CD4-positive, alpha-beta T cell treated with Interleukin-17A for 1 hour (primary cell): ENCODE measurements at regions not wholly inside any gene's neighbourhood (a gene's known extent, or its start where the extent isn't known, plus 50 kb on each side); places are given as distances from the start of the nearest gene placed in this dataset.

Experiments
- DNase-seq: peaks from one replicate; pipeline ENCODE4 v3.0.0-alpha.2; 2020

DNA sequence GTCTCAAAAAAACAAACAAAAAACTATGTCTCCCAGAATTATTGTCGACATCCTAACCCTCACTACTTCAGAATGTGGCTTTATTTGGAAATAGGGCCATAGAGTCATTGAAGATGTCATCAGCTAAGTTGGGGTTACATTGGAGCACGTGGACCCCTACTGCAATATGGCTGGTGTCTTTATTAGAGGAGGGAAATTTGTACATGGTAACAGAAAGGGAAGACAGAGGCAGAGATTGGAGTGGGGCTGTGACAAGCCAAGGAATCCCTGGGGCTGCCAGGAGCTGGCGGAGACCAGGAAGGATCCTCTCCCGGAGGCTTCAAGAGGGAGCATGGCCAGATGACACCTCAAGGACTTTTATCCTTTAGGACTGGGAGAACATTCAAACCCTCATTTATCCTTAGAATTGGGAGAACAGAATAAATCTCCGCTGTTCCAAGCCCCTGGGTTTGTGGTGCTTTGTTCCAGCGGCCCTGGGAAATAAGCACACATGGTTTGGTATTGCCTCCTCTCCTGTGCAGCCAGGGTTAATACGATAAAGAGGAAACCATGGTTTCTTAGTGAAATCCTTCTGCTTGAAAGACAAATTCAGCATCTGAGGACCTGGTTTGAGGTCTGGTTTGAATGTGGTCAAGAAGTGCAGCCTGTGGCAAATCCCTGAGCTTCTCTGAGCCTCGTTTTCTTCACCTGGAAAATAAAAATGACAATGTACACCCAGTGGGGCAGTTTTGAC lies 184.7 kb downstream of the MYCN start:
- no peak for DNase-seq

DNA sequence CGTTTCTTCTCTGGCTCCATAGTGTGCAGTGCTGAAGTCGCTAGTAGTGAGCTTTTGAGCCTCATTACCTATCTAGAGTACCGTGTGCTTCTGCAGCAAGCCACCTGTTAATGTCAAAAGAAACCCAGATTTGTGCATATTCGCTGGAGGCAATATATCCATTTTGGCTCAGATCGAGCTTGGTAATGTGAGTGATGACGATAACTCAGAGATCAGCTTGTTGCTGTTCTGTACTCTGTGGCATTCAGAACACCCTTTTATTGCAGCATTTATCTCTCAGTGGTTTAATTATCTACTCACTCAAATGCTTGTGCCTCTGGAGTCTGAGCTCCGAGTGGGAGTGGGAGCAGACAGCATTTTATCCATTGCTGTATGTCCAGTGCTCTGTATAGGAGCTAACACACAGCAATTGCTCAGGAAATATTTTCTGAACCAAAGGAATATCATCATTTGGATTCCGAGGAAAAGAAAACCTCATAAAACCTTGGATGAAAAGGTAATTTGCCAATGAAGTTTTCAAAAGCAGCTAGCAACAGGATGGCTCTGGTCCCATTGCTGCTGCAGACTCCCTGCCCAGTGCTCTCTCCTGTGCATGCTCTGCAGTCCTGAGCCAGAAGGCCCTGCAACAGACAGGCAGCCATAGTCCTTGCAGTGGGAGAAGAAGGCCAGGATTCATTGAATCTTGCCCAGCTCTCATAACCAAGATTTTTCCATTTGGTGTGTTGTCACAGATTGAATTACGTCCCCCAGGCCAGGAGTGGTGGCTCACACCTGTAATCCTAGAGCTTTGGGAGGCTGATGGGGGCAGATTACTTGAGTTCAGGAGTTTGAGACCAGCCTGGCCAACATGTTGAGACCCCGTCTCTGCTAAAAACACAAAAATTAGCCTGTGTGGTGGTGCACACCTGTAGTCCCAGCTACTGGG lies 183.8 kb downstream of the MYCN start:
- DNase-seq, result no peak

GRCh38 chr2:16123421-16123820 lies 183.1 kb downstream of the MYCN start:
- no peak for DNase-seq

GRCh38 chr2:16122556-16122955 lies 182.2 kb downstream of the MYCN start:
- DNase-seq, result no peak

GRCh38 chr2:16121986-16122390 lies 181.6 kb downstream of the MYCN start:
- no peak for DNase-seq

DNA sequence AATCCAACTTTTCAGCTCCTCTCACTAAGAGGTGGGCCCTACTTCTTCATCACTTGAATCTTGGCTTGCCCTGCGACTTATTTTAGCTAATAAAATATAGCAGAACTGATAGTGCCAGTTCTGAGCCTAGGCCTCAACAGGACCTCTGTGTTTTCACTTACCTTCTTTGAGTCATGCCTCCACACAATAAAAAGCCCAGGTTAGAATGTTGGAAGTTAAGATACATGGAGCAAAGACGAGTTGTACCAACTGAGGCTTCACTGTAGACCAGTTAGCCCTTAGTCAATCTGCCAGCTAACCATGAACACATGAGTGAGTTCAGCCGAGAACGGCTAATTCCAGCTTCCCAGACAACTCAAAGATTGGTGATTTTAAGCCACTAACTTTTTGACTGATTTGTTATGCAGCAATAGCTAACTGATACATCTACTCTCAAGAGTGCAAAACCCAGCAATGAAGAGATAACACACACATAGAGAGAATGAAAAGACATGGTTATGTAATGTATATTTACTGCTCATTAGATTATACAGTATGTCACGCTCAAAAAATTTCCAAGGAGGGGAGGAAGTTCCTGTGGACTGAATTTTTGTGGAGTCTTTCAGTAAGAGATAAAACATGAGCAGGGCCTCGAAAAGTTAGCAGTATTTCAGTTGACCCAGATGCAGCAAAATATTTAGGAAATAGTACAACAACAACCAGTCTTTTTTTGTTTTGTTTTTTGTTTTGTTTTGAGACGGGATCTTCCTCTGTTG lies 181.1 kb downstream of the MYCN start:
- DNase-seq, result no peak

- DNase-seq, result no peak
Measured at GRCh38 chr2:16120591-16121180, 180.3 kb downstream of the MYCN start.

DNA sequence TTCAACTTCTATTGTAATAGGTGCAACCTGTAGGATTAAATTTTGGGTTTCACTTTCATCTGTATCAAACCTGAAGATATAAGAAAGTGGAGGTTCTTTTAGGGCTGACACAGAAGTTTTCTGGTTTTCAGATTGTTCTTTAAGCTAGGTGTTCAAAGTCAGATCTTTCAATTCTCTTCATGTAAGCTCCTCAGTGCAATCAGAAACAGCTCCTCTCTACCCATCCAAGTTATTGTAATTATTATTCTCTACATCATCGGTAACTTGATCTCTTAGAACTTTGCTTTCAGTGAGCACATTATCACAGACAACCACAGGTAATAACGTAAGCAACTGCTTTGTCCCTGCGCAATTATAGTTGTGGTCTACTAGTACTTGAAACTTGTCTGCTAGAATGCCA lies 179.4 kb downstream of the MYCN start:
- DNase-seq, result no peak

DNA sequence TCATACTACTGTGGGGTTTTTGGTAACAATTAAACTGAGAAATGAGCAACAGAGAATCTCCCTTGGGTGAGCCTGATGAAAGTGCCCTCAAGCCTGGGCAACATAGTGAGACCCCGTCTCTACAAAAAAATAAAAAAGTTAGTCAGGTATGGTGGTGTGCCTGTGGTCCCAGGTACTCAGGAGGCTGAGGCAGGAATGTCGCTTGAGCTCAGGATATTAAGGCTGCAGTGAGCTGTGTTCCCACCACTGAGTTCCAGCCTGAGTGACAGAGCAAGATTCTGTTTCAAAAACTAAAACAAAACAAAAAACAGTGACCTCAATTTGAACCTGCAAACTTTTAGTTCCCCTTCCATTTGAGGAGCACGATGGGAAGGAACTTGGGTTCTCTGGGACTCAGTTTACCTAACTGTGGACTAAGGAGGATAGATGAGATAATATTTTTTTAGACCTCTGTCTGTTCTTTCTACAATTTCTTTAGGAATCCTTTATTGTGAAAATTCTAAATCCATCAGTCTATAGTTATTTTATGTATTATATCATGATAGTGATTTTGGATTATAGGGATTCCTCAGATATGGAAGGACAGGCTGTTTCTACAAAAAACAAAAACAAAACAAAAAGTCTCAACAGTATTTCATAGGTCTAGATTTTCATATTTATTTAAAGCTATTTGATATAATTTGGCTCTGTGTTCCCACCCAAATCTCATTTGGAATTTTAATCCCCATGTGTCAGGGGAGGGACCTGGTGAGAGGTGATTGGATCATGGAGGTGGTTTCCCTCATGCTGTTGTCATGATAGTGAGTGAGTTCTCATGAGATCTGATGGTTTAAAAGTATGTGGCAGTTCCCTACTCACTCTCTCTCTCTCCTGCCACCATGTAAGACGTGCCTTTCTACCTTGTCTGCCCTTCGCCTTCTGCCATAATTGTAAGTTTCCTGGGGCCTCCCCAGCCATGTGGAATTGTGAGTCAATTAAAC lies 178.6 kb downstream of the MYCN start:
- DNase-seq, result no peak

GRCh38 chr2:16117791-16118610 lies 177.7 kb downstream of the MYCN start:
- DNase-seq, result no peak

DNA sequence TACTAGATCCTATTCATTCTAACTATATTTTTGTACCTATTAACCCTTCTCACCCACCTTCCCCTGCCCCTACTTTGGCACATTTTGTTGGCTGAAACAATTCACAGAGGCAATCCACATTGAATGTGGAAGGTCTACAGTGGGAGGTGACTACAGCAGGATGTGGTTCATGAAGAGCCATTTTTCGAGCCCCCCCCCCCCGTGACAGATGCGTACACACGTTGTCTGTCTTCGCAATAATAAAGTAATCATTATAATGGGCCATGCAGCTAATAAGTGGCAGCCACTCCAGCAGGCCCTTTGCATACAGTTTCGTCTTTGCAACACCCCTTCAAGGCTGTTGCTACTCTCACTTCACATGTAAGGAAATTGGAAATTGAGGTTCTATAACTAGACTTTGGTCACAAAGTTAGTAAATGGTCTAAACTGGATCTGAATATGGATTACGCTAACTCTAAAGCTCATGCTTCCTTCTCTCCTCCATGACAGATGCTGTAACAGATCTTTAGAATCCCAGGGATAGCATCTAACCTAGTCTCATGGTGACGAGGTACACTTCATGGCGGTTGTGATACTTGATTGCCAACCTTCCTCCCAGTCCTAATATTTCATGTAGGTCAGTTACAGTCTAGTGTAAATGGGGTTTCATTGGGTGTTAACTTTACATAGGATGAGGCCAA lies 176.8 kb downstream of the MYCN start:
- no peak for DNase-seq

DNA sequence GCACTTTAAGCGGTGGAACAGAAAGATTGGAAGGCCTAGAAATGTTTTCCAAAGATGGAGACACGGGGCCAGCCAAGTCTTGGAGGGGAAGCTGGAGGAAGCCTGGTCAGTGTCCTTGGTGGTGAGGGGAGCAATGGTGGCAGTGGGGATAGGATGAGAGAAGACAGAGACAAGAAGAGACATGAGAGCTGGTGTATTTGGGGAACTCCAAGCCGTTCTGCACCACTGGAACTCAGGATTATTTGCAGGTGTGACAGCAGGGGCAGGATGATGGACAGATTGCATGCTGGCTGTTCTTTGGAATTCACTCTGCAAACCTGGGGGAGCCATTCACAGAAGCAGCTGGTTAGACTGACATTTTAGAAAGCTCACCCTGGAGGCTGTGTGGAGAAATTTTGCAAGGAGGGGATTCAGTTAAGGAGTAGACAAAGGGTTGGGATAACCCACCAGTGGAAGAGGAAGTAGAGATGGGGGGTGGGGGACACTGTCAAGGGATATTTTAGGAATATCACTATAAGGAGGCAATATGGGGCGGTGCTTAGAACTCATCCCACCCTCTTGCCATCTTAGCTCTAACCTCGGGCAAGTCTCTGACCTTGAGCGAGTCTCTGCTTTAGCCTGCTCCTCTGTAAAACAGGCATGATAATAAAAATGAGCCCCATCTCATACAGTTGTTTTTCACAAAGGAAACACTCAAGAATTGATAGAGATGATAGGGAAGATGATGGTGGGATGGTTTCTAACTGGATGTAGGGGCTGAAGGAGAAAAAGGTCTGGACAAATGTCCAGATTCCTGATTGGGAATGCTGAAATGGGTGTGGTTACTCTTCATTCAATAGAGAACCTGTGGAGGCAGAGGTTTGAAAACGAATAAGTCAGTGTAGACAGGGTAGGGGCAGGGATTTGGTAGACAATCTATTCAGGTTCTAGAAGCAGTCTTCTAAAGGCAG lies 175.8 kb downstream of the MYCN start:
- no peak for DNase-seq

GRCh38 chr2:16115291-16115690 lies 174.9 kb downstream of the MYCN start:
- DNase-seq, result no peak

DNA sequence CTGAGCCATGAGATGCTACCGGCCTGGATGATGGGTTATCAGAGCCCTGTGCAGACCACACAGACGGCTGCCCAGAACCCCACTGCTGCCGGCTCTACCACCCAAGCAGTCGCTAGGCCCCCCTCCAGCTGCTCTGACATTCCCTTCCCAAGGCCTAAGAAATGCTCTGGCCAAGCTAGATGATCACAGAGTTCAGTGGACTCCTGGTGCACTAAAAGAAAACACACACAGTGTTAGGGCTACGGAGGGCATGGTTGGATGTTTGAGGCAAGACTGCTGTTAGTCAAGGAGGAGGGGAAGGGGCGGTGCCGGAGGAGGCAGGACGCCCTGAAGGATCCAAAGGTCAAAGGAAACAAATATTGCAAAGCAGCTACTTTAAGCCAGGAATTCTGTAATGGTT lies 174.5 kb downstream of the MYCN start:
- no peak for DNase-seq

- DNase-seq, result no peak
Measured at GRCh38 chr2:16114070-16114469, 173.7 kb downstream of the MYCN start.

DNA sequence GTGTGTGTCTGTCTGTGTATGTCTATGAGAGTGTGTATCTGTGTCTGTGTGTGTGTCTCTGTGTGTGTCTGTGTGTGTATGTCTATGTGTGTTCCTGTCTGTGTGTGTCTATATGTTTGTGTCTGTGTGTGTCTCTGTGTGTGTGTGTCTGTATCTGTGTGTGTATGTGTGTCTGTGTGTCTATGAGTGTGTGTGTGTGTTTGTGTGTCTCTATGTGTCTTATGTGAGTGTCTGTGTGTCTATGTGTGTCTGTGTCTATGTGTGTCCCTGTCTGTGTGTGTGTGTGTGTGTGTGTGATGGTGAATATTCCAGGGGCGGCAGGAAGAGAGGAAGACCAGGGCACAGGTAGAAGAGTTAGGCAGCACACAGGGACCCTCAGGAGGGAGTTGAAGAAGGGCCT lies 173.2 kb downstream of the MYCN start:
- no peak for DNase-seq

DNA sequence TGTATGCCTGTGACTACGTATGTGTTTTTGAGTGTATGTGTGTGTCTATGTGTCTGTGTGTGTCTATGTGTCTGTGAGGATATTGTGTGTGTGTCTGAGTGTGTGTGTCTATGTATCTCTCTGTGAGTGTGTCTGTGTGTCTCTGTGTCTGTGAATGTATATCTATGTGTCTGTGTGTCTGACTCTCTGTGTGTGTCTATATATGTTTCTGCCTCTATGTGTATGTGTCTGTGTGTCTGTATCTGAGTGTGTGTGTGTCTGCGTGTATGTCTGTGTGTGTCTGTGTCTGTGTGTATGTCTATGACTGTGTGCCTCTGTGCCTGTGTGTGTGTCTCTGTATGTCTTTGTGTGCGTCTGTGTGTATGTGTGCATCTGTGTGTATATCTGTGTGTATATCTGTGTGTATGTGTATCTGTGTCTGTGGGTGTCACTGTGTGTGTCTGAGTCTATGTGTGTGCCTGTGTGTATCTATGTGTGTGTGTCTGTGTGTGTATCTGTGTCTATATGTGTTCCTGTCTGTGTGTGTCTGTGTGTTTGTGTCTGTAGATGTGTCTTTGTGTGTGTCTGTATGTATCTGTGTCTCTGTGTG lies 172.7 kb downstream of the MYCN start:
- DNase-seq, result no peak

- DNase-seq, result no peak
Measured at GRCh38 chr2:16112251-16112971, 172.1 kb downstream of the MYCN start.
